HepG2 (cell line): ENCODE measurements at regions not wholly inside any gene's neighbourhood (a gene's known extent, or its start where the extent isn't known, plus 50 kb on each side); places are given as distances from the start of the nearest gene placed in this dataset.

Source experiments
- ATAC-seq: fragments of 200-7000 bp; cut with Tn5 transposase; 3 replicates; pipeline ENCODE4 v1.9.1; 2020; ENCODE audit warnings: mild to moderate bottlenecking, moderate library complexity
- BruUV-seq: library from RNA; stranded (reverse); fragments of 400-500 nt; replicated peaks from 2 replicates; lab custom pipeline; 2021; lab: Mats Ljungman, UMichigan
- CTCF ChIA-PET: fragments of 300-600 bp; formaldehyde crosslinking; extraction: SDS; loops from one replicate; lab custom pipeline; 2021; ENCODE audit warnings: low total read pairs, inconsistent platforms, low intra/inter-chr PET ratio; lab: Yijun Ruan, JAX
- POLR2A ChIA-PET: fragments of 350-600 bp; sonication (Branson Sonifier 250); formaldehyde crosslinking; loops from one replicate; lab custom pipeline; 2020; ENCODE audit warnings: antibody characterized with exemption, inconsistent platforms; lab: Yijun Ruan, JAX
- DNase-seq: peaks from one replicate; pipeline ENCODE4 v3.0.0-alpha.2; 2015; ENCODE audit warnings: low spot score
- FAIRE-seq: peaks from 3 replicates; lab custom pipeline; 2011; peaks lifted over from hg19 to GRCh38; lab: Jason Lieb, UNC
- H2AFZ ChIP-seq: one replicate; pipeline ENCODE4 v1.6.1; 2011; ENCODE audit warnings: low read length, inconsistent platforms
- H3K27ac ChIP-seq: fragments of 300-600 bp; 3 replicates; pipeline ENCODE4 v1.8.0; 2011; ENCODE audit warnings: mixed run types, mild to moderate bottlenecking, mixed read lengths, low read length, inconsistent platforms; ENCODE audit not compliant: insufficient read depth; ENCODE audit errors: extremely low read length
- H3K27me3 ChIP-seq, 2 experiments: fragments of 200-600 bp in 1 of 2; 2 replicates in 1 of 2; 3 replicates in 1 of 2; pipeline versions ENCODE4 v1.6.0 to v1.8.0; 2011; ENCODE audit warnings: low read length in 2 of 2, mild to moderate bottlenecking in 2 of 2, moderate library complexity in 2 of 2, inconsistent platforms in 1 of 2; ENCODE audit not compliant: insufficient read depth in 2 of 2, control insufficient read depth in 1 of 2
- H3K36me3 ChIP-seq, 2 experiments: fragments of 200-600 bp in 1 of 2; replicated peaks in 1 of 2; 2 replicates in 1 of 2; 3 replicates in 1 of 2; pipeline versions ENCODE4 v1.5.1 to v1.8.0; 2011; ENCODE audit warnings: low read length in 2 of 2, inconsistent platforms in 1 of 2; ENCODE audit not compliant: insufficient read depth in 2 of 2, control insufficient read depth in 1 of 2
- H3K4me1 ChIP-seq: 2 replicates; pipeline ENCODE4 v1.5.1; 2012; ENCODE audit warnings: low read length, inconsistent platforms; ENCODE audit not compliant: insufficient read depth
- H3K4me2 ChIP-seq: 2 replicates; pipeline ENCODE4 v1.6.0; 2011; ENCODE audit warnings: low read depth, low read length, inconsistent platforms
- H3K4me3 ChIP-seq, 3 experiments: fragments of 200-600 bp in 1 of 3; sonication (generic), shearing (Covaris generic) in 1 of 3; replicated peaks in 1 of 3; 2 replicates each; pipeline ENCODE4 v1.5.1; 2011 to 2016; ENCODE audit warnings: low read length in 3 of 3, inconsistent platforms in 2 of 3, low read depth in 2 of 3, mild to moderate bottlenecking in 2 of 3, control low read depth in 1 of 3, mixed read lengths in 1 of 3; ENCODE audit not compliant: insufficient read depth in 1 of 3
- H3K79me2 ChIP-seq: one replicate; pipeline ENCODE4 v1.6.1; 2011; ENCODE audit warnings: low read length, inconsistent platforms; ENCODE audit not compliant: insufficient read depth
- H3K9ac ChIP-seq: 2 replicates; pipeline ENCODE4 v1.6.0; 2011; ENCODE audit warnings: mild to moderate bottlenecking, low read depth, low read length, inconsistent platforms; ENCODE audit not compliant: insufficient read depth
- H3K9me3 ChIP-seq: 2 replicates; pipeline ENCODE4 v1.5.1; 2012; ENCODE audit warnings: mild to moderate bottlenecking, low read length
- H4K20me1 ChIP-seq: 2 replicates; pipeline ENCODE4 v1.6.0; 2011; ENCODE audit warnings: inconsistent platforms, mild to moderate bottlenecking, low read length, moderate library complexity; ENCODE audit not compliant: insufficient read depth
- ARID2 ChIP-seq: sonication (generic); formaldehyde crosslinking; IDR thresholded peaks from 2 replicates; pipeline ENCODE4 v1.8.1; 2022; ENCODE audit warnings: mild to moderate bottlenecking, missing genetic modification reagents, borderline replicate concordance
- MAZ ChIP-seq, 2 experiments: sonication (generic) in 1 of 2; formaldehyde crosslinking in 1 of 2; IDR thresholded peaks; 2 replicates each; pipeline versions ENCODE4 v1.5.0 to v1.6.1; 2012 to 2020; ENCODE audit warnings: low read depth in 2 of 2, mild to moderate bottlenecking in 2 of 2, borderline replicate concordance in 1 of 2, improper control_type of control experiment in 1 of 2, low read length in 1 of 2, missing genetic modification reagents in 1 of 2, moderate library complexity in 1 of 2
- PCBP2 ChIP-seq: fragments of 200-400 bp; formaldehyde crosslinking; optimal IDR thresholded peaks from 2 replicates; pipeline ENCODE3; 2018; ENCODE audit warnings: low read length, low read depth; ENCODE audit not compliant: poor library complexity, severe bottlenecking
- SMC3 ChIP-seq: IDR thresholded peaks from 2 replicates; pipeline ENCODE4 v1.6.1; 2011; ENCODE audit warnings: low read length, improper control_type of control experiment
- STAG1 ChIP-seq: sonication (generic); formaldehyde crosslinking; IDR thresholded peaks from 2 replicates; pipeline ENCODE4 v1.4.0; 2020; ENCODE audit warnings: missing genetic modification reagents
- ZBTB49 ChIP-seq: sonication (generic); formaldehyde crosslinking; IDR thresholded peaks from 2 replicates; pipeline ENCODE4 v1.4.0; 2020; ENCODE audit warnings: missing genetic modification reagents, borderline replicate concordance
- ZNF276 ChIP-seq: sonication (generic); formaldehyde crosslinking; IDR thresholded peaks from 2 replicates; pipeline ENCODE4 v1.4.0; 2020; ENCODE audit warnings: mild to moderate bottlenecking, low read depth, missing genetic modification reagents
- ZNF362 ChIP-seq: sonication (generic); formaldehyde crosslinking; IDR thresholded peaks from 2 replicates; pipeline ENCODE4 v1.4.0; 2020; ENCODE audit warnings: missing genetic modification reagents, mild to moderate bottlenecking, borderline replicate concordance
- ZNF382 ChIP-seq: sonication (generic); formaldehyde crosslinking; IDR thresholded peaks from 2 replicates; pipeline ENCODE4 v1.5.0; 2020; ENCODE audit warnings: missing genetic modification reagents, mild to moderate bottlenecking, borderline replicate concordance
- ZNF687 ChIP-seq: sonication (generic); formaldehyde crosslinking; IDR thresholded peaks from 2 replicates; pipeline ENCODE4 v1.5.1; 2020; ENCODE audit warnings: mild to moderate bottlenecking, missing genetic modification reagents, moderate library complexity
- WGBS: methylation state at CpG from one replicate; pipeline ENCODE4 v1.1.6; 2017; ENCODE audit warnings: low lambda C conversion rate; 5-methylcytosine and 5-hydroxymethylcytosine counted together
- in situ Hi-C: cut with HindIII; loops from 2 replicates; pipeline ENCODE4 v1.10.0; 2017; ENCODE audit warnings: low pct_unique_long_range_greater_than_20kb; ENCODE audit not compliant: extremely low pct_ligation_motif_present
- intact Hi-C: fragments of 100-400 bp; cut with micrococcal nuclease; formaldehyde crosslinking; loops from one replicate; pipeline ENCODE4 v1.10.0; 2022; ENCODE audit not compliant: unreplicated experiment

- POLR2A ChIA-PET, result no interaction called here
- Histone ChIP-seq H2AFZ (no peak overlapping the region), H3K9ac (no peak overlapping the region), H3K27me3 (no peaks in the 10 kb centered on the region; a peak in 1 of 5 replicates), H4K20me1 (no peaks in the 10 kb centered on the region), H3K9me3 (no peaks in the 10 kb centered on the region), H3K4me1 (no peaks in the 10 kb centered on the region), H3K79me2 (no peaks in the 10 kb centered on the region), H3K4me3 (no peak overlapping the region), H3K4me2 (0 out of 2 replicates have a peak overlapping the region, but pooled peaks have one; percentile 21), H3K27ac (no peak overlapping the region), H3K36me3 (no peaks in the 10 kb centered on the region)
- FAIRE-seq (peak; percentile 81), DNase-seq (peak; percentile 51), ATAC-seq (peak; percentile 88)
- BruUV-seq, result no TSS peak
- intact Hi-C loops (loop anchor here (2.0 to 10.0 kb wide), 2 partner anchors 230 to 246 kb away; no protein-coding TSS in a partner anchor), in situ Hi-C loops (no loop called here)
- WGBS, result 52% methylated on average over 6 of the region's 15 CpGs
- CTCF ChIA-PET, result no interaction called here
- TF ChIP-seq ZNF362 (CRISPR knock-in tag), result no peak
- TF ChIP-seq SMC3, result peak; percentile 81
- no peak for TF ChIP-seq ZNF382 (CRISPR knock-in tag)
- peak; percentile 92 for TF ChIP-seq STAG1 (CRISPR knock-in tag)
- TF ChIP-seq ARID2 (CRISPR knock-in tag), result no peak
- peak; percentile 51; the same call in 1 of the 2 replicates for TF ChIP-seq MAZ (IDR thresholded peaks at IDR 0.05; ENCODE audit: borderline replicate concordance, low read depth, low read length)
- no peak for TF ChIP-seq MAZ (CRISPR knock-in tag; IDR thresholded peaks at IDR 0.05; ENCODE audit: low read depth)
- no peak for TF ChIP-seq PCBP2
- TF ChIP-seq ZNF687, result peak; percentile 32
- TF ChIP-seq ZBTB49, result no peak
- no peak for TF ChIP-seq ZNF276
Observed at GRCh38 chr7:67625257-67625737, 628.7 kb downstream of the TYW1 start.
